ENCODE measurements at regions not wholly inside any gene's neighbourhood (a gene's known extent, or its start where the extent isn't known, plus 50 kb on each side); places are given as distances from the start of the nearest gene placed in this dataset.

- no peak for ATAC-seq
These were observed 467.8 kb downstream of the KCTD12 start for GRCh38 chr13:76418404-76418803.

GRCh38 chr13:76414320-76414719 lies 471.9 kb downstream of the KCTD12 start:
- no peak for ATAC-seq

- no peak for ATAC-seq
These were observed 480.0 kb downstream of the KCTD12 start for GRCh38 chr13:76406243-76406642.

- no peak for ATAC-seq
These were observed 487.8 kb downstream of the KCTD12 start for GRCh38 chr13:76398425-76398824.

GRCh38 chr13:76397413-76397812 lies 488.8 kb downstream of the KCTD12 start:
- no peak for ATAC-seq

GRCh38 chr13:76389321-76389720 lies 496.9 kb downstream of the KCTD12 start:
- no peak for ATAC-seq

- ATAC-seq, result no peak
These were observed 498.6 kb downstream of the KCTD12 start for GRCh38 chr13:76387566-76387965.

GRCh38 chr13:76386321-76386720 lies 499.9 kb downstream of the KCTD12 start:
- ATAC-seq, result no peak

GRCh38 chr13:76385586-76385985 lies 500.6 kb downstream of the KCTD12 start:
- no peak for ATAC-seq

GRCh38 chr13:76383676-76384461 lies 502.3 kb downstream of the KCTD12 start:
- peak; percentile 47 for ATAC-seq

GRCh38 chr13:76380446-76381065 lies 505.6 kb downstream of the KCTD12 start:
- no peak for ATAC-seq

GRCh38 chr13:76379341-76380105 lies 506.7 kb downstream of the KCTD12 start:
- ATAC-seq, result no peak

GRCh38 chr13:76378767-76379166 lies 507.4 kb downstream of the KCTD12 start:
- no peak for ATAC-seq

GRCh38 chr13:76363682-76364289 lies 522.4 kb downstream of the KCTD12 start:
- ATAC-seq, result no peak

- ATAC-seq, result no peak
These were observed 524.3 kb downstream of the KCTD12 start for GRCh38 chr13:76361868-76362267.

- no peak for ATAC-seq
These were observed 534.5 kb downstream of the KCTD12 start for GRCh38 chr13:76351541-76352229.

- no peak for ATAC-seq
These were observed 535.8 kb downstream of the KCTD12 start for GRCh38 chr13:76350399-76350798.

GRCh38 chr13:76349700-76350099 lies 536.5 kb downstream of the KCTD12 start:
- no peak for ATAC-seq

GRCh38 chr13:76339649-76340048 lies 546.6 kb downstream of the KCTD12 start:
- ATAC-seq, result no peak

- no peak for ATAC-seq
These were observed 548.2 kb downstream of the KCTD12 start for GRCh38 chr13:76338003-76338402.

GRCh38 chr13:76336889-76337844 lies 549.0 kb downstream of the KCTD12 start:
- no peak for ATAC-seq

All from esophagus mucosa (tissue), 1 donor.